ENCODE measurements at regions not wholly inside any gene's neighbourhood (a gene's known extent, or its start where the extent isn't known, plus 50 kb on each side); places are given as distances from the start of the nearest gene placed in this dataset.

DNA sequence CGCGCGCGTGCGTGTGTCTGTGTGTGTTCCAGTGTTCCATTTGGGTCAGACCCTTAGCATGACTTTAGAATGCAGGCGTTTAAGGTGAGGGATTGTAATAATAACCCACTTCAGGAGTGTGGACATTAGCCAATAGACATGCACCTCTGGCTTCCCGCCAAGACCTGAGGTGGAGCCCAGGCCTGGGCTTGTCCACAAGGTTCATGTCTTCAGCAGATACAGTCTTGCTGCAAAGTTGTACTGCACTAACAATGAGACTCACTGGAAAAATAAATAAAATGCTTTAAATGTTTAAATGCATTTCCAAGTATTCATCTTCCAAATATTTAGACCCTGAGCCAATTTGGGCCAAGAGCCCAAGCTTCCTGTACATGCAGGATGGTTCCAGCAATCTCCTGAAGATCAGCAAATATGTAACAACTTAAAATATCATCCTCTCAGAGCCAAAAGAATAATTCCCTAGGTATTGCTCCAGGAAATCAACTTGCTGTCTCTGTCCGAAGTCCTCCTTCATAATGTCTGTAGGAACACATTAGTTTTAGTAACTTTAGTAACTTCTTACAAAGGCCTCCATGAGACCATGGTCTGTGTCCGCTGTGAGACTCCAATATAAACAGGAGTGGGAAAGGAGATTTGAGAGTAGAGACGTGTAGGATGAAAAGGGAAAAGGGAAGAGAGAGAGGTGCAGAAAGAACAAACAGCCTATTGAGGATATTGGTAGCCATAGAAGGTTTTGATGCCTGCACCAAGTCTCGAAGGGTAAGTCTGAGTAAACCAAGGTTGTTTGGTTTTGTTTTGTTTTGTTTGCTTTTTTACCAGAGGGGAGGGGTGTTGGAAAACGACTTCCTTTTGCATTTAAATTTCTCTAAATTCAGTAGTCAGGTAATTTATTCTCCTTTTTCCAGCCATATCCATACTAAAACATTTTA is 98.5 kb upstream of the KLF3 start:
- DNase-seq (ENCODE audit: low spot score): no peak

DNA sequence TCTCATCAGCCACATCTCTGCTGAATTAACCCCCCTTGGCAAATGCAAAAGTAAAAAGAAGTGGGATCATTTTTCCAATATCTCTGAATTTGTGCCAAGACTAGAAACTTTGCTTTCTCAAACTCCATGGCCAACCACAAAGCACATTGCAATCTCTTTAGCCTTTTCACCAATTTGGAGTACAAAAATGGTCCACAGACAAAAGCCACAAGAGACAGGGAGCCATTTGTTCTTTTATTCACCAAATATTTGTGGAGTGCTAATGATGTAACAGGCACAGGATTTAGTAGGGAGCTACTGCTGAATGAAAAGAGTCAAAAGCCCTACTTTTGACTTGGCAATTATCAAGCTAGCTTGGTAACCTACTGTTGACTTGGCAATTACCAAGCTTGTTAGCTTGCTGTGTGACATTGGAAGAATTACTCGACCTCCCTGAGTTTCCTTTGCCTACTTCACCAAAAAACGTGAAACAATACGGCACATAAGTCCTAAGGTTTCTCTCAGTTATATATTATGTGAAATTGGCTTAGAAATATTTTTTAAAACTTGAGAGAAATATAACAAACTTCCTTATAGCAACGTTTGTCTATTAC is 97.1 kb upstream of the KLF3 start:
- no peak for DNase-seq (ENCODE audit: low spot score)

DNA sequence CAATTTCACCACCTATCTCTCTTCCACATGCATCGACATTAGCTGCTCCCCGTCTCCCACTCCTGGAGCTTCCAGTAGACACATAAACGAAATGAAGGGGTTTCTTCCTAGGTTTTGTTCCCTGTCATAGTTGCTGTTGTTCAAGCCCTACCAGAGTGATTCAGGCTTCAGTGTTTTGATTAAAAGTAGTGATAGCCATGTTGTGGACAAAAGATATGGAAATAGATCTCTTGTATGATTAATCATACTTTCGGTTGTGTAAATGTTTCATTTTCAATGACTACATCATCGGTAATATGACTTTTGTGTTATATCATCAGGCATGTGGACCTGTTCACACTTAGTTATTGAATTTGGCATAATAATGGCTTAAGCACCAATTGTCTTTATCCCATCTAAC is 96.5 kb upstream of the KLF3 start:
- DNase-seq (ENCODE audit: low spot score): no peak

DNA sequence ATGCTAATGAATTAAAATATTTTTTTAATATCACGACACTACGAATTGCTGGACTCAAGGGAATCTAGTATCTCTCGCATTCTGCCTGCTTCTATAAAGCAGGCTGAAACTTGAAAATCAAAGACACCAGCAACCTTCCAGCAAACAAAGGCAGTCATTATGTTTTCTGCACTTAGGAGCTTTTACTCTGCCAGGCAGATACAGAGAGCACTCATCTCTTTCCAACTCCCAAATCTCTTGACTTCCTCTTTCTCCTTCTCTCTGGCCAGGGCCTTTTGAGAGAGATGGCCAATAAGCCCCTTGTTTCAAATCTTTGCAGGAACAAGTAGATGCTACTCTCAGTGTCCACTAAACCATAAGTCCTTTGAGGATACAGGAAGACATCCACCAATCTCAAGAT is 95.2 kb upstream of the KLF3 start:
- DNase-seq (ENCODE audit: low spot score): no peak

DNA sequence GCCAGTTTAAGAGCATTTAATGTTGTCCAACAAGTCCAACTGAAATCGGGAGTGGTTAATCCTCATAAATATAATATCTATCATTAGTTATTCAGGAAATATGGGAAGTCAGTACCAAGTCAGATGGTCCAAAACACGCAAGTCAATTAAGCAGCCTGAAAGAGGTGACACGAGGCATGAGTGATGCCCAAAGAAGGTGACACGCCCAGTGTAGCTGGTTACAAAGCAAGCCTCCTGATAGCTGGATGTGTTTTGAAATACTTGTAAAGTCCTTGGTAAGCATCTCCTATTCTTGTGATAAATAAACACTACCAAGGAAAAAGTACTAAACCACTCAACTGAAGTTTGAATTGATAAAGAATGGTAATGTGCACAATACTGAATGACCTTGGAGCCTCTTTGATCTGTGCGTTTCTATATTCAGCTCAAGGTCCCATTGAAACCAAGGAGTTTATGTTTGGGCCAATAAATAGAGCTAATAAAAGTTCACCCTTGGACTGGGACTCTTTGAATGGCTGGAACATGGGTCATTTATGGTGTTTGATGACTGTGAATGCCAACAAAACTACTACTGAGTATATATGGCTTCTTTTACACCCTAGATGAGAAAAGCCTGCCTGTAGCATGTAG is 93.2 kb upstream of the KLF3 start:
- no peak for DNase-seq (ENCODE audit: low spot score)

DNA sequence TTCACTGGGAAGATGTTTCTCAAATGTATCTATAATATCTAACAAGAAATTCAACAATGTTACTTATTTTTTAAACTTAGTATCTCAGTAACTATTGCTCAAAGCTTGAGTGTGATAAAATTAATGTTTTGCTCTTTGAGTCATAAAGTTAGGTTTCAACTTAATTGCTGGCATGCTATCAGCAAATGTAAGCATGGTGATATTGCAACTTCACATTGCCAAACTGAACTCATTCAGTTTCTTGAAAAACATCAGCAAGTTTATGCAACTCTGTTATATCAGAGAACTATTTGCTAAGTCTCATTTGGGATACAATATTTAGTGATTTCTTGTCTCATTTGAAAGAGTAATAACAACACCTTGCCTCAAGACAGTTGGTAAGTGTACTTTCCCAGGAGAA is 91.2 kb upstream of the KLF3 start:
- DNase-seq (ENCODE audit: low spot score): no peak

DNA sequence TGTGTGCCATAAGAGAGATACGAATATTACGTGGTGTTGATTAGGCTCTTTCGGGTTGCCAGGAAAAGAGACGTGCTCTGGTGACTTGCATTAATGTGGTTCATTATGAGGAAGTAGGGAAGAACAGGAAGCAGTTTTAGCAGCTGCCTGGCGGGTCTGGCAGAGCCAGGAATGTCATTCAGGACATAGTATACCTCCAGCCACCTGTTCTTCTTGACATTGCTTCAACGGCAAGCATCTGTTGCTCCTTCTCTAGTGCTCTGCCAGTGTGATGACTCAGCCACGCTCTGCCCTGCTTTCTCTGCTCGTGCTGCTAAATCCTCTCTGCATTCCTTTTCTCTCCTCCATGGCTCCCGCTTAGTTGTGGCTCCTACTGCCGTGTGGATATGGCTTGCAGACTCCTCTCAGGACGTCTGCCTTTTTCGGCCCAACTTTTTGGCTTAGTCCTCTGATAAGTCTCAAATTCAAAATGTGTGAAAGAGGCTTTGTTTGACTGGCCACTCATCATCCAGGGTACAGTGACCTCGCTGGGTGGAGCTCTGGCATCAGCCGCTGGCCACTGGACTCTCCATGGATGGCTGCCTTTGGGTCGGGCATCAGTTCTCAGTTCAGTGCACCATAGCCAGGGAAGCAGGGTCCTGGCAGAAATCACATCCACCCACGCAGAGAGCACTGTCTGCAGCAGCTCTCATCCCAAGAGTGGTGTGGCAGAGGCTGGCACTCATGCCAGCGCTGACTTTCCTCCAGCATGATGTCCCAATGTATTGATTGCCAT is 89.3 kb upstream of the KLF3 start:
- DNase-seq (ENCODE audit: low spot score): no peak

DNA sequence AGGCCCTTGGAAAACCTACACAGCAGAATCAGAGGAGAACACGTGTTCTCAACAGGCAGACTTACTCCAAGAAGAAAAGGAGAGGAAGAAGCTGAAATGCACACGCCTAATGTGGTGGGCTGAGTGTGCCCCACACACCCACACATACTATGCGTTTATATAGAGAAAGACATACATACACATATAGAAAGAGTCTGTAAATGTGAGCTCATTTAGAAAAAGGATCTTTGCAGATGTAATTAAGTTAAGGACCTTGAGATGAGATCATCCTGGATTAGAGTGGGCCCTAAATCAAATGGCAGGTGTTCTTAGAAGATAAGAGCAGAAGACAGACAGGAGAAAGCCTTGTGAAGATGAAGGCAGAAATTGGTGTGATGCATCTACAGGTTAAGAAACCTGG is 87.2 kb upstream of the KLF3 start:
- DNase-seq (ENCODE audit: low spot score): no peak

DNA sequence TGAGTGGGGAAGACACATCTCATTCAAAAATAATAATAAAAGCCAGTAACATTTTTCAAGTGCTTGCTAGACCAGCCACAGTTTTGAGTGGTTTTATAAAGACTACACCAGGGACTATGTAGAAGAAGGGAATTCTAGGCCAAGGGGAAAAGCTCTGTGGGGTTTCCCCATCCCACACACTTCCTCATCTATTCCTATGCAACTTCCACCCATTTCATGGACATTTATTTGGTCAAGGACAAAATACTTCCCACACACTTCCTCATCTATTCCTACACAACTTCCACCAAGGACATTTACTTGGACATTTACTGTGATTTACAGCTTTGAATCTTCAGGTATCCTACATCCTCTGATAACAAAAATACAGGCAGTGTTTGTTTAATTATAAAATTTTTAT is 86.5 kb upstream of the KLF3 start:
- DNase-seq (ENCODE audit: low spot score): no peak

DNA sequence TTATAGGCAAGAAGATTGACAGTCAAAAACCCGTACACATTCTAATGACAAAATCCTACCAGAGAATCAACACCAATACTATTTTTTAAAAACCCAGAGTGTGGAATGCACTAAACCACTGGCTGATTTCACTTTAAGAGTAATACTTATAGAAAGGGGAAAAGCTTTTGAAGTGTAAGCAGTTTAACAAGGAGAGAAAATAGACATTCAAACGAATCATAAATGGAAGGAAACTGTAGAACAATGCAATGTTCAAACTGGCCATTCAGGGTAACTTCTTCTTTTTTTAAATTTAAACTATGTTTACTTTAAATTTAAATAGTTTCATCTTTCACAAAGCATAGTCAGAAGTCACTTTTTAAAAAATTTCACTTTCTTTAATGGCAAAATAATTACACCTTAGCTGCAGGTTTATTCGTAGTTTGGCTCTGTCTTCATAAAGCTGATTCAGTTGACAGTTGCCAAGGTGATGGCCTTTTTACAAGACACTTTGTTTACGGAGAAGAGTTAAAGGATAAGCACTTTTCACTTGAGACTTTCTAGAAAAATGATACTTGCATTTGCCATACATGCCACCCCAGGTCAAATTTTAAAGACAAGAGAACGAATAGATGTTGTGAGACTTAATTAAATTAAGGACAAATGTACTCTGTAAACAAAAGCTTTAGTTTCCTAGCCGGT is 82.4 kb upstream of the KLF3 start:
- no peak for DNase-seq (ENCODE audit: low spot score)

DNA sequence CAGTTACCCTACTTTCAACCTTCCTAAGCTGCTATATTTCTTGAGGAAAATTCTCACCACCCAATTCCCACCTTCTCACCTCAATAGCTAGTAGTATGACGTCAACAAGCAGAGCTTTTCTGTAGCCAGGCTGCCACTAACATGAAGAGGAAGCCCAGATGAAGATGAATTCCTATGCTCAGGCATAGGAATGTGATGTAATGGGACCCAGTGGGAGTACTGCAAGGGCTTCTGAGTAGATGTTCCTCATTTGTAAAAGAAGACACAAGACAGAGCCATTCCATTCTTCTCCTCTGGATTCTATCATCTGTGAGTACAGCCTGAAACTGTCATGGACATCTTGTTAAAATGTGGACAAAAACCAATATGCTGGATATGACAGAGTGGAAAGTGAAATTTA is 81.6 kb upstream of the KLF3 start:
- no peak for DNase-seq (ENCODE audit: low spot score)

DNA sequence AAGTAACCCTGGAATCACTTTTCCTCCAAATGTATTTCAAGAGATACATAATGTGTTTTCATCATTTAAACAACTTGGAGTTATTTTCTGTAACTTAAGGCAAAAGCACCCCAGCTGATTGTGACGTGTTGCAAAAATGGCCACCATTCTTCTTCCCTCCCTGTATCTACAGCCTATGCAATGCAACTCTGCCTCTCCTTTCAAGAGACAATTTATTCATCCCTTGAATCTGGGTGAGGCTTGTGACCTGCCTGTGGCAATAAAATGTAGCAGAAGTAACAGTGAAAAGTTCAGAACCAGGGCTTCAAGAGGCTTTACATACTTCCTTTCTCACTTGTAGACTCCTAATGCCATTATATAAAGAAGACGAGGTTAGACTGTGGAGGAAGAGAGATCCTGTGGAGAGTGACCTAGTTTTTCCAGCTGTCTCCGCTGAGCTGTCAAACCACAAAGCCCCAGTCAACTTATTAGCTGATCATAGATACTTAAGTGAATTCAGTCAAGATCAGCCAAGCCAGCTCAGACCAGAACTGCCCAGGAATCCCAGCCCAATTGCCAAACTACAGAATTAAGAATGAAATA is 81.0 kb upstream of the KLF3 start:
- no peak for DNase-seq (ENCODE audit: low spot score)

DNA sequence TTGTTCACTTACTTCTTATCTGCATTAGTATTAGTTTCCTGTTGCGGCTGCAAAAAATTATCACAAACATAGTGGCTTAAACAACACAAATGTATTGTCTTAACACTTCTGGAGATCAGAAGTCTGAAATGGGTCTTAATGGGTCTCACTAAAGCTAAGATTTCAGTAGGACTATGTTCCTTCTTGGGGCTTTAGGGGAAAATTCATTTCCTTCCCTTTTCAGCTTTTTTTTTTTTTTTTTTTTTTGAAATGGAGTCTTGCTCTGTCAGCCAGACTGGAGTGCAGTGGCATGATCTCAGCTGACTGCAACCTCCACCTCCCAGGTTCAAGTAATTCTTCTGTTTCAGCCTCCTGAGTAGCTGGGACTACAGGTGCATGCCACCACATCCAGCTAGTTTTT is 78.1 kb upstream of the KLF3 start:
- DNase-seq (ENCODE audit: low spot score): no peak

DNA sequence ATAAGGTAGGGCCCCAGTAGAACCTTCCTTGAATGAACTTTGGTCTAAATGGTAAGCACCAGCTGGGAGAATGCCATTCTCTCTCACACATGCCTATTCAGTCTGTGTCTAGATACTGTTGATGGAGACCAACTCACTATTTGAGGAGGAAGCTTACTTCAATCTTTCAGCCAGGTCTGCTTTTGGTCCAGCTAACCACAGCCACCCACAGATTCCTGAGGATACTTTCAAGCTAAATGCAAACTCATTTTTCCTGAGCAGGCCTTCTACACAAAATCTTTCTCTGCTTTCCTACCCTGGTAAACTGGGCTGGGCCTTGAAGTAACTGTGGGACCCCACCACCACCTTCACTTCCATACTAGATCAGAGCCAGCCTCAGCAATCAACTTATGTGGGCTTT is 76.9 kb upstream of the KLF3 start:
- DNase-seq (ENCODE audit: low spot score): no peak

DNA sequence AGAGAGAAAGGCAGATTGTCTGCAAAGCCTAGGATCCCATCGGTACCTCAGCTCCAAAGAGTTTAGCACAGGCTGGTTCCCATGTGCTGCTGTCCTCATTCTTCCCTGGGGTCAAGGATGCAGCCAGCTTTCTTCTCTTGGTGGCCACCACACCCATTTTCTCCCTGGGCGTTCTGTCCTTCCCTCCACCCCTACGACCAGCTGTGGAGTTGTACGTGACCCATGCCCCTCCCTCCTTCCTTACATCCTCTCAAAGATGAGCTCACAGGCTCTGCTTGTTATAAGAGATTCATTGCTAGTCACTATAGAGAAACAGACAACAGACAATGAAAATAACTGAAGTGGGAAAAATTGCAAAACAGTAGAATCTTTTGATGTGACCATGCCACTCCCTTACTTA is 74.0 kb upstream of the KLF3 start:
- no peak for DNase-seq (ENCODE audit: low spot score)

DNA sequence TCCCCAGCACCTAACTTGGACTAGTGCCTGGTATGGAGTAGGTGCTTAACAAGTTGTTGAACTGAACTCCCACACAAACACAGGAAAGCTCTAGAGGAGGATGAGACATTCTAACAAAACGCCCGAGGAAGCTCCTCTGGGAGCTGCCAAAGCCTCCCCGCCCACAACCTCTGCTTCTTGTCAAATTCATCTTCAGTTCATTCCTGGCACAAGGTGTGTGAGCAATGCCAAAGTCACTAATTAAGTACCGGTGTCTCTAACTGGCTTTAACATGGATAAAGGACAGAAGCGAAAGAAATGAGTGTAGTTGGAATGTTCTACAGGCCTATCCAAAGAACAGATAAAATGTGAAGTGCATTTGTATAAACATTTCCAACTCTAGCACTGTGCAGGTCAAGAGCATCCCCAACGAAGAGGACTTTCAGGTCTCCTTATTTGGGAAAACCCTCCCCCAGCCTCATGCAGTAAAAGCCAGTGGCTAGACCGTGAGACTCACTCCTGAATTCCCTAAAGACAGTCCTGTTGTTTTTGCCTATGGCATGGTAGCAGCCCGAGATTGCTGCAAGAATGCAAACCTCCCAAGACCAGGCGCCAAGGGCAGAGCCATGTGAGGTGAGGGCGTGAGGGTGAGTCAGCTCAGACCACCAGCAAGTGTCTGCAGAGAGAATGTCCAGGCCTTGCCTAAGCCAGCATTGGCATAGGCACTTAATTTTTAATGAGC is 72.2 kb upstream of the KLF3 start:
- DNase-seq (ENCODE audit: low spot score): no peak

DNA sequence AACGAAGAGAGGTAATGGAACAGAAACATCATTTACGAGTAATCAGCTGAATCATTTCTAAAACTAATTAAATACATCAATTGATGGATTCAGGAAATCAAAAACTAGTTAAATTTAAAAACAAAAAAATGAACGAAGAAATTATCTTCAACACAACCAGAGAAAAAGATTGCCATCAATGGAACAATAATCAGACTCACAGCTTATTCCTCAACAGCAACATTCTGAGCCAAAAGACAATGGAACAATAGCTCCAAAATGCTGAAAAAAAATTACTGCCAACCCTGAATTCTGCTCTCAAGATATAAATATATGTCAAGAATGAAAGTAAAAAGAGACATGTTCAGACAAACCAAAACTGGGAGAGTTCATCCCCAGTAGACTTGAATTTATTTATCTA is 65.5 kb upstream of the KLF3 start:
- no peak for DNase-seq (ENCODE audit: low spot score)

DNA sequence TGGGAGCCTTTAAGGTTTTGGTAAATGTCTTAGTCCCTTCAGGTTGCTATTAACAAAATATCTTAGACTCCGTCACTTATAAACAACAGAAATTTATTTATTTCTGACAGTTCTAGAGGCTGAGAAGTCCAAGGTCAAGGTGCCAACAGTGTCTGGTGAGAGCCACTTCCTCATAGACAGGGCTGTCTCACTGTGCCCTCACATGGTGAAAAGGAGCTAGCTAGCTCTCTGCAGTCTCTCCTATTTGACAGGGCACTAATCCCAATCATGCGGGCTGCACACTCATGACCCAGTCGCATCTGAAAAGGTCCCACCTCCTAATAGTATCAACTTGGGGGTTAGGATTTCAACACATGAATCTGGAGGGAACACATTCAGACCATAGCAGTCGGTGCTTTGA is 63.4 kb upstream of the KLF3 start:
- DNase-seq (ENCODE audit: low spot score): no peak

DNA sequence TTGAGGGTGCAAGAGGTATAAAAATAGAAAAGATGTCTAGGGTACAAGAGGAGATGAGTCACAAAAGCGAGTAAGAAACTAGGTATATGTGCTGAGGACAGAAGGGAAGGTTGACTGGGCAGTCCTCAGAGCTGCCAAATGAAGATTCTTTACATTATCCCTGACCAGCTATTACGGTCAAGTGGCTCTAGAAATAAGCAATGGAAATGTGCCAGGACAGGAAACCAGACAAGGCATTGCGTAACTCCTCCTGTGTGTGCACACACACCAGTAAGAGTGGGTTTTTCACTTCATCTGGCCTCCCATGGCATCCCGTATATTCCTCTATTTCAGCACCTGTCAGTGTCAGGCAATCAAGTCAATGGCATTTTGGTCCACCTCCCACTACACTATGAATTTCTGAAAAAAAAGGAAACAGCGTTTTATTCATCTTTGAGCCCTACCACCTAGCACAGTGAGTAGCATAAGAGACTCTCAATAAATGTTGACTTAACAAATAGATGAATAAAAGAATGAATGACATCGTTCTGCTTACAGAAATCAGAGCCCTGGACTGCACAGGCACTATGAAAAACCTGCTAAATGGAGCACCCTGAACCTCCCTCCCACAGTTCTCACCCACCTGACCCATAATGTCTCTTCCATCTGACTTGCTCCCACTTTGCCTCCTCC is 62.6 kb upstream of the KLF3 start:
- DNase-seq (ENCODE audit: low spot score): no peak

DNA sequence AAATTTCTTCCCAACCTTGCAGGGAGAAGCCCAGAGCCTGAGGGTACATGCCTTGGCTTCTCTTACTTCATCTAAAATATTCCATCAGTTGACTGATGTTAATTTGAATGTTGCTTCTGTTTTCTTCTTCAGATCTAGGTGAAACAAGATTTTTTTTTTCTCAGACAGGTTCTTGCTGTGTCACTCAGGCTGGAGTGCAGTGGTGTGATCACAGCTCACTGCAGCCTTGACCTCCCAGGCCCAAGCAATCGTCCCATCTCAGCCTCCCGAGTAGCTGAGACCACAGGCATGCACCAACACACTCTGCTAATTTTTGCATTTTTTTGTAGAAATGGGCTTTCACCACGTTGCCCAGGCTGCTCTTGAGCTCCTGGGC is 62.1 kb upstream of the KLF3 start:
- no peak for DNase-seq (ENCODE audit: low spot score)

DNA sequence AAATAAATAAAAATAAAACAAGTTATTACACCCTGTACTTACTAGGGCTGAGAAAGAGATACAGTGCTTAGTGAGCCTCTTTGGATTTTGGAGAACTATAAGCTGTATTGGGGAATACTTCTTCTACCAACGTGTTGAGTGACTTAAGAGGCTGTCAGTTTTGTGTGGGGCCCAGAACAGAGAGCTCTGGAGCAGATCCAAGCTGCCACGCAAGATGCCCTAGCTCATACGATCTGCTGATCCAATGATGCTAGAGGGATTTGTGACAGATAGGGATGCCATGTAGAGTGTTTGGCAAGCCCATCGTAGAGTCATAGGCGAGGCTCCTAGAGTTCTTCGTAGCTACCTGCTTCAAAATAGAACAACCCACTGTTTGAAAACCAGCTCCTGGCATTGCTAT is 60.3 kb upstream of the KLF3 start:
- no peak for DNase-seq (ENCODE audit: low spot score)

All from germinal center (tissue), 1 donor.